ENCODE measurements at regions not wholly inside any gene's neighbourhood (a gene's known extent, or its start where the extent isn't known, plus 50 kb on each side); places are given as distances from the start of the nearest gene placed in this dataset.

GRCh38 chr5:5804478-5805233, 382.2 kb downstream of the ICE1 start:
- Histone ChIP-seq H4K20me1 (ENCODE audit: insufficient read depth) (no peaks in the 10 kb centered on the region), H3K27me3 (replicated peaks; ENCODE audit: insufficient read depth) (no peaks in the 10 kb centered on the region), H3K4me2 (ENCODE audit: unreplicated experiment) (no peak overlapping the region), H2AFZ (no peak overlapping the region), H3K9me2 (ENCODE audit: insufficient read depth) (no peaks in the 10 kb centered on the region), H3K79me2 (ENCODE audit: insufficient read depth) (no peaks in the 10 kb centered on the region), H3F3A (ENCODE audit: insufficient read depth) (no peaks in the 10 kb centered on the region), H3K4me1 (ENCODE audit: insufficient read depth) (no peaks in the 10 kb centered on the region), H3K36me3 (ENCODE audit: low read depth) (no peaks in the 10 kb centered on the region), H3K27ac (no peak overlapping the region), H3K4me3 (no peak overlapping the region), H3K9me3 (ENCODE audit: low read depth) (no peaks in the 10 kb centered on the region), H3K9ac (no peak overlapping the region)
- in situ Hi-C loops (cut with MboI), result no loop called here
- TF ChIP-seq EZH2phosphoT487 (IDR thresholded peaks at IDR 0.05; ENCODE audit: insufficient read depth, low read depth) (no peak), EZH2 (IDR thresholded peaks at IDR 0.05; ENCODE audit: insufficient read depth, poor library complexity, severe bottlenecking) (no peak)
- WGBS, 2 experiments (ENCODE audit: low coverage in 1 of 2, low lambda C conversion rate in 2 of 2, missing lambda C conversion rate in 2 of 2), result 32 to 46% methylated on average over 8 of the region's 8 CpGs
- DNase-seq, result no peak

DNA sequence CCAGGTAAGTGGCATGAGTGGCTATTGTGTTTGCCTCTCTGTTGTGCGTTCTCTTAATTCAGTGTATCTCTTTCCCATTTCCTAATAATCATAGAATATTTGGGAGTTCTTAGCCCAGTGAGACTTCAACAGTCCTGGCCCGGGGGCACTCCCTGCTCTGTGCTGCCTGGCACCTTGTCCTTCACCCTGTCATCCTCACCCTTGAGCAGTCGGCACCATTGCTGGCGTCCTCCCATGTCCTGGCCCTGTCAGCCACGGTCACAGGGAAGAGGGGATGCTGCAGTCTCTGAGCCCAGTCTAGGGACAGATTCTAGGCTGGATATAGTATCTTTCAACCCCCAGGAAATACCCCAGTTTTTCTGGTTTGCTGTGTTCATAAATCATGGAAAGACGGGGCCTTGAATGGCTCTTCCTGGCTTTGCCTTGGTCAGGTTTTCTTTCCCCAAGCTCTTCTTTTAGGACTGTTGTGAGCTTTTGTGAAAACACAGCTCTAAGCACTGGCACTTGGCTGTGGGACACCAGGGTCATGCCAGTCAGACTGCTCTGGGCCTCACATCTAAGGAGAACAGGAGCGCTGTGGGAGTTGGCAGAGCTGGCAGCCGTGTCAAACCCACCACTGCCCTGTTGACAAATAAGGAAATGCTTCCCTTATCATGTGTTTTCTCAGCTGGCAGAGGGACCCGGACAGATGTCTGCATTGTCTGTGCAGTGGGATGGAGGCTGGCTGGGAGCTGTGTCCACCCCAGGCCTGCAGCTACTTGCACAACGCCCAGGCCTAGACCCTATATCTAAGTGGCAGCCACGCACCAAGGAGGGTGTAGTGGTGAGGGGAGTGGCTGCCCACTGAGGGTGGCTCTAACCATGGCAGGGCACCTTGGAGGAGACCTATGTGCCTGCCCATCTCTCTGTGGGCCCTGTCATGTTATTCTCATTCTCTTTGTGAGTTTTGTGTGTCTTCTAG, 378.6 kb downstream of the ICE1 start:
- Histone ChIP-seq H3K9me3 (ENCODE audit: low read depth) (no peaks in the 10 kb centered on the region), H4K20me1 (ENCODE audit: insufficient read depth) (no peaks in the 10 kb centered on the region), H3K4me1 (ENCODE audit: insufficient read depth) (no peaks in the 10 kb centered on the region), H3K4me2 (ENCODE audit: unreplicated experiment) (no peak overlapping the region), H3K9ac (no peak overlapping the region), H3F3A (ENCODE audit: insufficient read depth) (no peaks in the 10 kb centered on the region), H3K36me3 (ENCODE audit: low read depth) (no peaks in the 10 kb centered on the region), H3K27me3 (replicated peaks; ENCODE audit: insufficient read depth) (no peaks in the 10 kb centered on the region), H3K9me2 (ENCODE audit: insufficient read depth) (no peaks in the 10 kb centered on the region), H2AFZ (no peak overlapping the region), H3K4me3 (no peak overlapping the region), H3K27ac (no peak overlapping the region), H3K79me2 (ENCODE audit: insufficient read depth) (no peaks in the 10 kb centered on the region)
- in situ Hi-C loops (cut with MboI), result no loop called here
- no peak for TF ChIP-seq EZH2phosphoT487 (IDR thresholded peaks at IDR 0.05; ENCODE audit: insufficient read depth, low read depth)
- TF ChIP-seq EZH2 (IDR thresholded peaks at IDR 0.05; ENCODE audit: insufficient read depth, poor library complexity, severe bottlenecking), result no peak
- WGBS, 2 experiments (ENCODE audit: low coverage in 1 of 2, low lambda C conversion rate in 2 of 2, missing lambda C conversion rate in 2 of 2), result 23 to 30% methylated on average over 11 of the region's 11 CpGs
- no peak for DNase-seq

- in situ Hi-C loops (cut with MboI), result no loop called here
- WGBS, 2 experiments (ENCODE audit: low coverage in 1 of 2, low lambda C conversion rate in 2 of 2, missing lambda C conversion rate in 2 of 2), result 24 to 25% methylated on average over 3 of the region's 3 CpGs
- no peaks in the 10 kb centered on the region for H3K9me3 ChIP-seq (ENCODE audit: low read depth)
Measured at GRCh38 chr5:5799826-5800225, 377.3 kb downstream of the ICE1 start.

DNA sequence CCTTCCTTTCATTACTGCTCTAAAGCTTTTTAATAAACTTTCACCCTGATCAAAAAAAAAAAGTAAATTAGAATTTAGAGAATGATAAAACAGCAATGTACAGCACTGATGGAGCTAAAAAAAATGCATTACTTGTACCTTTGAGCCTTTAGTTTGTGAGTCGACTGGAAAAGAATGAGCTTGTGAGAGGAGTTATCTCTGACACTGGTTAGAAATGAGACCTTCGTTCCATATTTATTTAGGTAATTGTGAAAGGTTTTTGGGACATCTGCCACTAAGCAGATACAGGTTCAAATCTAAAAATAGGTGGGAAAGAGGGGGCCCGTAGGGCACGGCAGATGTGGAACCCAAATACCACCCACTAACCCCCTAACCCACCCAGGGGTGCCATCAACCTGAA, 376.8 kb downstream of the ICE1 start:
- Histone ChIP-seq H3K79me2 (ENCODE audit: insufficient read depth) (no peaks in the 10 kb centered on the region), H4K20me1 (ENCODE audit: insufficient read depth) (no peaks in the 10 kb centered on the region), H3K4me2 (ENCODE audit: unreplicated experiment) (no peak overlapping the region), H3K9me3 (ENCODE audit: low read depth) (no peaks in the 10 kb centered on the region), H3K27me3 (replicated peaks; ENCODE audit: insufficient read depth) (no peaks in the 10 kb centered on the region), H3K4me1 (ENCODE audit: insufficient read depth) (no peaks in the 10 kb centered on the region), H3K36me3 (ENCODE audit: low read depth) (no peaks in the 10 kb centered on the region), H3K4me3 (no peak overlapping the region), H3K27ac (no peak overlapping the region), H3K9me2 (ENCODE audit: insufficient read depth) (no peaks in the 10 kb centered on the region), H3F3A (ENCODE audit: insufficient read depth) (no peaks in the 10 kb centered on the region), H3K9ac (no peak overlapping the region), H2AFZ (no peak overlapping the region)
- DNase-seq, result no peak
- TF ChIP-seq EZH2phosphoT487 (IDR thresholded peaks at IDR 0.05; ENCODE audit: insufficient read depth, low read depth) (no peak), EZH2 (IDR thresholded peaks at IDR 0.05; ENCODE audit: insufficient read depth, poor library complexity, severe bottlenecking) (no peak)
- 21 to 23% methylated on average over 4 of the region's 4 CpGs for whole genome bisulfite sequencing, 2 experiments (ENCODE audit: low coverage in 1 of 2, low lambda C conversion rate in 2 of 2, missing lambda C conversion rate in 2 of 2)
- in situ Hi-C loops (cut with MboI), result no loop called here

More at GRCh38 chr5:5799826-5800225, 377.3 kb downstream of the ICE1 start:
- Histone ChIP-seq H3K4me2 (ENCODE audit: unreplicated experiment) (no peak overlapping the region), H3K9ac (no peak overlapping the region), H3K79me2 (ENCODE audit: insufficient read depth) (no peaks in the 10 kb centered on the region), H3K27ac (no peak overlapping the region), H3K36me3 (ENCODE audit: low read depth) (no peaks in the 10 kb centered on the region), H3K4me3 (no peak overlapping the region), H3F3A (ENCODE audit: insufficient read depth) (no peaks in the 10 kb centered on the region), H3K27me3 (replicated peaks; ENCODE audit: insufficient read depth) (no peaks in the 10 kb centered on the region), H3K9me2 (ENCODE audit: insufficient read depth) (no peaks in the 10 kb centered on the region), H3K4me1 (ENCODE audit: insufficient read depth) (no peaks in the 10 kb centered on the region), H4K20me1 (ENCODE audit: insufficient read depth) (no peaks in the 10 kb centered on the region), H2AFZ (no peak overlapping the region)
- TF ChIP-seq EZH2phosphoT487 (IDR thresholded peaks at IDR 0.05; ENCODE audit: insufficient read depth, low read depth) (no peak), EZH2 (IDR thresholded peaks at IDR 0.05; ENCODE audit: insufficient read depth, poor library complexity, severe bottlenecking) (no peak)
- DNase-seq, result no peak

Measured in GM23248 (cell line).